Small intestine (tissue), 7 donors: ENCODE measurements at regions not wholly inside any gene's neighbourhood (a gene's known extent, or its start where the extent isn't known, plus 50 kb on each side); places are given as distances from the start of the nearest gene placed in this dataset.

ENCODE experiments used
- DNase-seq, 2 donors: peaks; one replicate each; pipeline versions ENCODE4 v3.0.0 to v3.0.0-alpha.2; 2013
- FAIRE-seq: peaks from 2 replicates; lab custom pipeline; 2012; peaks lifted over from hg19 to GRCh38; lab: Jason Lieb, UNC
- H3K27ac ChIP-seq, 3 donors: one replicate each; pipeline ENCODE4 v1.5.1; 2013; ENCODE audit warnings: low read length in 2 of 3, mild to moderate bottlenecking in 2 of 3, control low read depth in 1 of 3, inconsistent platforms in 1 of 3, low read depth in 1 of 3, moderate library complexity in 1 of 3
- H3K27me3 ChIP-seq, 3 donors: one replicate each; pipeline ENCODE4 v1.6.1; 2013; ENCODE audit warnings: low read length in 3 of 3, inconsistent platforms in 1 of 3; ENCODE audit not compliant: control insufficient read depth in 3 of 3, insufficient read depth in 3 of 3
- H3K36me3 ChIP-seq, 3 donors: one replicate each; pipeline ENCODE4 v1.6.1; 2013; ENCODE audit warnings: low read length in 3 of 3, inconsistent platforms in 1 of 3, low read depth in 1 of 3, mild to moderate bottlenecking in 1 of 3, moderate library complexity in 1 of 3; ENCODE audit not compliant: control insufficient read depth in 3 of 3, insufficient read depth in 2 of 3
- H3K4me1 ChIP-seq, 3 donors: one replicate each; pipeline ENCODE4 v1.6.1; 2013; ENCODE audit warnings: low read length in 2 of 3, inconsistent platforms in 1 of 3, low read depth in 1 of 3, mild to moderate bottlenecking in 1 of 3, moderate library complexity in 1 of 3; ENCODE audit not compliant: control insufficient read depth in 3 of 3, insufficient read depth in 2 of 3
- H3K4me3 ChIP-seq, 3 donors: one replicate each; pipeline ENCODE4 v1.5.1; 2013; ENCODE audit warnings: low read length in 3 of 3, control low read depth in 1 of 3, inconsistent platforms in 1 of 3, low read depth in 1 of 3, mild to moderate bottlenecking in 1 of 3, moderate library complexity in 1 of 3
- H3K9me3 ChIP-seq, 2 donors: one replicate each; pipeline ENCODE4 v1.6.1; 2013; ENCODE audit warnings: low read depth in 1 of 2, low read length in 1 of 2; ENCODE audit not compliant: control insufficient read depth in 2 of 2, insufficient read depth in 1 of 2
- WGBS, 3 donors: extraction: QIAGEN DNeasy Blood & Tissue Kit; methylation state at CpG; one replicate each; pipeline ENCODE4 v1.1.7; 2013; 5-methylcytosine and 5-hydroxymethylcytosine counted together
- donor health status: healthy with polysubstance abuse.
- donor health status: control.
- donor health status: control.
- donor health status: Bipolar disorder and iron deficiency.
- donor health status: healthy.

DNA sequence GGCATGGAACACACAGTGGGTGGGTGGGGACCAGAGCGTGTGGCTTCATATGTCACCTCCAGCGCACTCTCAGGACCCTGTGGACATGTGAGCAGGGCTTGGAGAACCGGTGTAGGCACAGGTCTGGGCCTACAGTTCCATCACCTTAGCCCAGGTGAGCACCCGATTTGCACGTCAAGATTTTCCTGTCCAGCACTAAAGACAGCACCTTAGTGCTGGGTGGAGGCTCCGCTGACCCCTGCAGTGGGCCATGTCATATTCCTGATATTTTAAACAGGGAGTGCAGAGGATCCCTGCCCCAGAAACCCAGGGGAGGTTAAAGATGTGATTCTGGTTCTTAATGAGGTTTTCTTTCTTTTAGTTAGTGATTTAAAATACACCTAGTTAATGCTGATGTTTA, 356.0 kb upstream of the IRX4 start:
- H3K27me3 ChIP-seq = no peaks in the 10 kb centered on the region
- 76 to 85% (median 84%) methylated on average over 6 of the region's 6 CpGs for WGBS, 3 donors
- H3K4me3 ChIP-seq = no peak overlapping the region
- no peaks in the 10 kb centered on the region for H3K36me3 ChIP-seq
- no peaks in the 10 kb centered on the region for H3K4me1 ChIP-seq
- H3K27ac ChIP-seq = no peak overlapping the region
- H3K9me3 ChIP-seq = no peaks in the 10 kb centered on the region
- DNase-seq (no peak), FAIRE-seq (no peak)

DNA sequence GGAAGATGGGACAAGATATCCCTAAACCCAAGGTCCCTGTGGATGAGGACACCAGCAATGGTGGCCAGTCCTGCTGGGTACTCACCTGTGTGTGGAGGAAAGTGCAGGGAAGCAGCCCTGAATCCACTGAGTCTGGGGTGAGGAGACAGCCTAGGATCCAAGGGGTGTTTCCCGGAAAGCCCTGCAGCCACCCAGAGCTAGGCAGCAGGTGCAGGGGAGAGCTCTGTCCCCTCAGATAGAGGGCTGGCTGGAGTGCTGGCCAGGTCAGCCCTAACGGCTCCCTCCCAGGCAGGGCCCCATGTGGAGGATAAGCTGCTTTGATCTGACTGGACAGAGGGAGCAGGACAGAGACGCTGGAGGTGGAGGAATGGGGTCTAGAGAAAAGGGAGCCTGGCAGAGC, 344.7 kb upstream of the IRX4 start:
- H3K4me3 ChIP-seq = no peak overlapping the region
- H3K36me3 ChIP-seq = no peaks in the 10 kb centered on the region
- 21 to 45% (median 40%) methylated on average over 3 of the region's 3 CpGs for WGBS, 3 donors
- no peaks in the 10 kb centered on the region for H3K9me3 ChIP-seq
- peaks cover 0 to 2% (median 0%) of the 10 kb centered on the region in 3 donors for H3K27me3 ChIP-seq
- H3K4me1 ChIP-seq = no peaks in the 10 kb centered on the region
- FAIRE-seq (no peak), DNase-seq (no peak)
- no peak overlapping the region for H3K27ac ChIP-seq

DNA sequence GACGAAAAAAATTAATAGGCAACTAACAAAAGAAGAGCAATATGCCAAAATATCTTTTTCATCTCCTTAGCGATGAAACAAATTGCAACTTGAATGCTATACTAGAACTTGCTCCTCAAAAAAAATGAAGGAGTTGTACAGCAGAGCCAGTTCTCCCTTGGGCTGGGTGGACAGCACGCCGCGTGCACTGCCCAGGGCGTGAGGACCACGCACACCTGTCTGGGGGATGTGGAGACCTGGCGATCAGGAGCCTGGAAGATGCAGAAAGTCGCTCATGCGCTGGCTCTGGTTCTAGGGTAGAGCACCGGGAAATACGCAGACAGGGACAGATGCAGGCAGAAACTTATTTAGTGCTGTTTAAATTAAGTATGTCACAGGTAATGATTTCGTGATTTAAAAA, 342.0 kb upstream of the IRX4 start:
- no peak for DNase-seq
- Histone ChIP-seq H3K9me3 (no peaks in the 10 kb centered on the region), H3K36me3 (no peaks in the 10 kb centered on the region), H3K4me3 (no peak overlapping the region), H3K27me3 (peaks cover 0 to 2% (median 0%) of the 10 kb centered on the region in 3 donors), H3K27ac (no peak overlapping the region), H3K4me1 (no peaks in the 10 kb centered on the region)
- 89 to 91% (median 90%) methylated on average over 13 of the region's 13 CpGs for WGBS, 3 donors
- no peak for FAIRE-seq

DNA sequence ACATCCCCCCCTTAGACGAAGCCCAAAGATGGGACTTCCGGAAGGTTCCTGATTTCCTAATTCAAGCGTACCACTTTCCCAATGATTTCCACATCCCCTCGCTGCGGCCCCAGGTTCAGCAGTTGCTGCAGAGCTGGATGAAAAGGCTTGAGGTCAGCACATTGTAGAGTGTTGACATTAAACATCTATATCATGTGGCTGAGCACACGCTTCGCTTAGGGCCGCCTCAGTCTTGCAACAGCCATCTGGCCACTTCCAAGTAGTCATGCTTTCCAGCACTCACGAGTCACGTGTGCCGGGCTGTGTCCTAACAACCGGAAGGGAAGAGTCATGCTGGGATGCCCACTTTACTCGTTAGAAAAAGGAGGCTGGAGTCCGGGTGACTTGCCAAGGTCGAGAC, 340.6 kb upstream of the IRX4 start:
- DNase-seq (no peak), FAIRE-seq (no peak)
- WGBS, 3 donors = 81 to 85% (median 84%) methylated on average over 15 of the region's 15 CpGs
- H3K4me1 ChIP-seq = no peaks in the 10 kb centered on the region
- peaks cover 0 to 2% (median 0%) of the 10 kb centered on the region in 3 donors for H3K27me3 ChIP-seq
- H3K9me3 ChIP-seq = no peaks in the 10 kb centered on the region
- H3K27ac ChIP-seq = no peak overlapping the region
- H3K36me3 ChIP-seq = no peaks in the 10 kb centered on the region
- no peak overlapping the region for H3K4me3 ChIP-seq

DNA sequence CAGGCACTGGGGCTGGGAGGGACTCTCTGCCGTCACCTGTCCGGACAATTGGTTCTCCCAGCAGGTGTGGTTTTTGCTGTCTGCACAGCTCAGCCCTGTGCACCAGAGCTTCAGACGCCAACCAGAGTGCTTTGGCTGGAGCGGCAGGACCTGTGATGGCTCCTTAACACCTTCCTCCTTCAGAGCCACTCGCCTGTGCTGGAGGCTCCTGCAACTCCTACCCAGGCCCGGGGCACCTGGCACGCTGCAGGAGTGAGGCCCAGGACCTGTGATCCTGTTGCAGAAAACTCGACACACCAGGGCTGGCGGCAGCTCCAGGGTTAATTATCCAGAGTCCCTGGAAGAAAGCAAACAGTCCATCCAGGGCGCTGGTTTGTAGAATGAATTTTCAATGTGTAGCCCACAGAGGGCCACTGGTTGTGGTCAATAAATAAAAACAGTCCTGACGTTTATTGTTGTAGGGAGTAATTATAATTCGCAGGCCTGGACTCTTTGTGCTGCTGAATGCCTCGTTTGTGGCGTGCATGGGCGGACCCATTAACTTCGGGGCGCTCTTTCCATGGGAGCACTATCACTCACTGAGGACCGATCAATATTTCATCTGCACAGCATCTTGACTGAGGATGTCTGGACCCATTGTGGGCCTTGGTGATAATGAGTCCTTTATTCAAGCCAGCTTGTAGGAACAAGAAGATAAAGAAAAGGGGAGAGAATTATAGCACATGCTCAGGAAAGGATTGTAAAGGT, 339.7 kb upstream of the IRX4 start:
- 68 to 77% (median 76%) methylated on average over 18 of the region's 18 CpGs for WGBS, 3 donors
- no peak overlapping the region for H3K27ac ChIP-seq
- H3K9me3 ChIP-seq = no peaks in the 10 kb centered on the region
- DNase-seq (no peak), FAIRE-seq (no peak)
- H3K4me1 ChIP-seq = no peaks in the 10 kb centered on the region
- H3K36me3 ChIP-seq = no peaks in the 10 kb centered on the region
- no peak overlapping the region for H3K4me3 ChIP-seq
- peaks cover 0 to 2% (median 0%) of the 10 kb centered on the region in 3 donors for H3K27me3 ChIP-seq

DNA sequence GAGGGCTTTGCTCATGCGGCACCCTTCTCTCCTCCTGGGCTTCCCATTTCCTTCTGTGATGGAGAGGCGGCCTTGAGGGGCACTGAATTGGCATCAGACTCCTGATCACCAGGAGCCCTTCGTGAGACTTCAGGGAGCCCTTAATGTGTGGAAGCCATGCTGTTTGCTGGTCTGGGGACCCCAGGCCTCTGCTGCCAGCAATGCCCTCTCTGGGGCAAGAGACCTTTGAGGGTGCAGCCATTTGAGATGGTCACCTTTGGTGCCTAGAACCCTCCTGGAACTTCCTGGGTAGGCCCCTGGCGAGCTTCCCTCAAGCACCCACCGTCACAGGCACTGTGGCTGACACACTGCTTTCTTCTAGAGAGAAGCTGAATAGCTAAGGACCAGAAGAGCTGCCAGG, 338.7 kb upstream of the IRX4 start:
- DNase-seq (no peak), FAIRE-seq (no peak)
- H3K4me3 ChIP-seq = no peak overlapping the region
- H3K36me3 ChIP-seq = no peaks in the 10 kb centered on the region
- no peak overlapping the region for H3K27ac ChIP-seq
- peaks cover 0 to 2% (median 0%) of the 10 kb centered on the region in 3 donors for H3K27me3 ChIP-seq
- no peaks in the 10 kb centered on the region for H3K4me1 ChIP-seq
- no peaks in the 10 kb centered on the region for H3K9me3 ChIP-seq
- 67 to 83% (median 68%) methylated on average over 4 to 5 of the region's 5 CpGs for WGBS, 3 donors

DNA sequence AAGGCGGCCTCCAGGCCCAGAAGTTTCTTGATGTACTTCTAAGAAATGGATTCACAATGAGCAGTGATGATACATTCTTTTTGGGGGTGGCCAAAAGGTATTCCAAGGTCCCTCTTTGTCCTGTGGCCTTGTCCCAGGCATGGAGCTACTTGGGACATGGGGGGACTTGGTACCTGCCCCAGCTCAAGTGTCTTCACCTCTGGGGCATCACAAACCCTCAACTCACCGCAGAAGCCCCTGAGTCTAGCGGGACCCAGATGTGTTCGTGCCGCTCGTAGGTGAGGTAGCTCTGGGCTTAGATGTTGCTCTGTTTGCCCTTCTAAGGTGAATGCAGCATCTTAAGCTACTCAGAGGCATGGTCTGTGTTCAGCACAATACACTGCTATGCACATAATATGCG, 338.0 kb upstream of the IRX4 start:
- no peak for FAIRE-seq
- 76 to 82% (median 80%) methylated on average over 7 of the region's 7 CpGs for WGBS, 3 donors
- H3K27me3 ChIP-seq = peaks cover 0 to 2% (median 0%) of the 10 kb centered on the region in 3 donors
- no peaks in the 10 kb centered on the region for H3K36me3 ChIP-seq
- H3K4me3 ChIP-seq = no peak overlapping the region
- no peak overlapping the region for H3K27ac ChIP-seq
- no peaks in the 10 kb centered on the region for H3K9me3 ChIP-seq
- no peaks in the 10 kb centered on the region for H3K4me1 ChIP-seq
- no peak for DNase-seq

DNA sequence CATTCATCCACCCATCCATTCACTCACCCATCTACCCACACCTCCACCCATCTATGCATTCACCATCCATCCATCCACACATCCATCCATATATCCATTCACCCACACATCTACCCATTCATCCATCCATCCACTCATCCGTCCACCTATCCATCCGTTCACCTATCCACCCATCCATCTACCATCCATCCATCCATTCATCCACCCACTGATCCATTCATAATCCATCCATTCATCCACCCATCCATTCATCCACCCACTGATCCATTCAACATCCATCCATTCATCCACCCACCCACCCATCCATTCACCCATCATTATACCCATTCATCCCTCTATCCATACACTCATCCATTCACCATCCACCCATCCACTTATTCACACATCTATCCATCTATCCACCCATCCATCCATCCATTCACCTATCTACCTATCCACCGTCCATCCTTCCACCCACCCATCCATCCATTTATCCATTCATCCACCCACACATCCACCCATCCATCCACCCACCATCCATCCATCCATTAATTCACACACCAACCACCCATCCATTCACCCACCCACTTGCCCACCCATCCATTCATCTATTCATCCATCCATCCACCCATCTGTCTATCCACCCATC, 336.5 kb upstream of the IRX4 start:
- no peaks in the 10 kb centered on the region for H3K27me3 ChIP-seq
- no peak overlapping the region for H3K4me3 ChIP-seq
- WGBS, 3 donors = 89 to 95% (median 89%) methylated on average over 3 of the region's 3 CpGs
- no peak overlapping the region for H3K27ac ChIP-seq
- DNase-seq (no peak), FAIRE-seq (no peak)
- H3K4me1 ChIP-seq = no peaks in the 10 kb centered on the region
- no peaks in the 10 kb centered on the region for H3K36me3 ChIP-seq
- no peaks in the 10 kb centered on the region for H3K9me3 ChIP-seq
